ENCODE measurements at regions not wholly inside any gene's neighbourhood (a gene's known extent, or its start where the extent isn't known, plus 50 kb on each side); places are given as distances from the start of the nearest gene placed in this dataset.

DNA sequence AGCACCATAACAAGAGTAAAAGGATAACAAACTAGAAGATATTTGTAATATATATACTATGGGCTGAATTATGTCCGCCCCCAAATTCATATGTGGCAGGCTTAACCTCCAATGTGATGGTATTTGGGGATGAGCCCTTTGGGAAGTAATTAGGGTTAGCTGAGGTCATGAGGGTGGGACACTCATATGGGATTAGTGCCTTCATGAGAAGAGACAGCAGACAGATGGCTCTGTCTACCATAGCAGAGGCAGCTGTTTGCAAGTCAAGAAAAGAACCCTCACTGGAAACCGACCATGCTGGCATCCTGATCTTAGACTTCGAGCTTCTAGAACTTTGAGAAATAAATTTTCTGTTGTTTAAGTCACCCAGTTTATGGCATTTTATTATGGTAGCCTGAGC is 303.6 kb downstream of the LMO4 start:
- TF ChIP-seq, protein P1, sequence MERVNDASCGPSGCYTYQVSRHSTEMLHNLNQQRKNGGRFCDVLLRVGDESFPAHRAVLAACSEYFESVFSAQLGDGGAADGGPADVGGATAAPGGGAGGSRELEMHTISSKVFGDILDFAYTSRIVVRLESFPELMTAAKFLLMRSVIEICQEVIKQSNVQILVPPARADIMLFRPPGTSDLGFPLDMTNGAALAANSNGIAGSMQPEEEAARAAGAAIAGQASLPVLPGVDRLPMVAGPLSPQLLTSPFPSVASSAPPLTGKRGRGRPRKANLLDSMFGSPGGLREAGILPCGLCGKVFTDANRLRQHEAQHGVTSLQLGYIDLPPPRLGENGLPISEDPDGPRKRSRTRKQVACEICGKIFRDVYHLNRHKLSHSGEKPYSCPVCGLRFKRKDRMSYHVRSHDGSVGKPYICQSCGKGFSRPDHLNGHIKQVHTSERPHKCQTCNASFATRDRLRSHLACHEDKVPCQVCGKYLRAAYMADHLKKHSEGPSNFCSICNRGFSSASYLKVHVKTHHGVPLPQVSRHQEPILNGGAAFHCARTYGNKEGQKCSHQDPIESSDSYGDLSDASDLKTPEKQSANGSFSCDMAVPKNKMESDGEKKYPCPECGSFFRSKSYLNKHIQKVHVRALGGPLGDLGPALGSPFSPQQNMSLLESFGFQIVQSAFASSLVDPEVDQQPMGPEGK (CRISPR knock-in tag; IDR thresholded peaks at IDR 0.05; ENCODE audit: borderline replicate concordance) = no peak
- TF ChIP-seq, protein P2, sequence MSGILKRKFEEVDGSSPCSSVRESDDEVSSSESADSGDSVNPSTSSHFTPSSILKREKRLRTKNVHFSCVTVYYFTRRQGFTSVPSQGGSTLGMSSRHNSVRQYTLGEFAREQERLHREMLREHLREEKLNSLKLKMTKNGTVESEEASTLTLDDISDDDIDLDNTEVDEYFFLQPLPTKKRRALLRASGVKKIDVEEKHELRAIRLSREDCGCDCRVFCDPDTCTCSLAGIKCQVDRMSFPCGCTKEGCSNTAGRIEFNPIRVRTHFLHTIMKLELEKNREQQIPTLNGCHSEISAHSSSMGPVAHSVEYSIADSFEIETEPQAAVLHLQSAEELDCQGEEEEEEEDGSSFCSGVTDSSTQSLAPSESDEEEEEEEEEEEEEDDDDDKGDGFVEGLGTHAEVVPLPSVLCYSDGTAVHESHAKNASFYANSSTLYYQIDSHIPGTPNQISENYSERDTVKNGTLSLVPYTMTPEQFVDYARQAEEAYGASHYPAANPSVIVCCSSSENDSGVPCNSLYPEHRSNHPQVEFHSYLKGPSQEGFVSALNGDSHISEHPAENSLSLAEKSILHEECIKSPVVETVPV (CRISPR knock-in tag; IDR thresholded peaks at IDR 0.05) = no peak
- no peak for TF ChIP-seq TSHZ2 (CRISPR knock-in tag; IDR thresholded peaks at IDR 0.05)
- no peak for TF ChIP-seq CREB5 (CRISPR knock-in tag; IDR thresholded peaks at IDR 0.05; ENCODE audit: low read depth)
- TF ChIP-seq ISL1 (CRISPR knock-in tag; IDR thresholded peaks at IDR 0.05) = no peak
- TF ChIP-seq ARNTL (CRISPR knock-in tag; IDR thresholded peaks at IDR 0.05; ENCODE audit: borderline replicate concordance, low read depth) = no peak
